ENCODE measurements at regions not wholly inside any gene's neighbourhood (a gene's known extent, or its start where the extent isn't known, plus 50 kb on each side); places are given as distances from the start of the nearest gene placed in this dataset.

- Mint-ChIP-seq H3K9me3 (peaks cover 2 to 7% of the 10 kb centered on the region in 2 donors), H3K4me1 (no peaks in the 10 kb centered on the region), H3K36me3 (no peaks in the 10 kb centered on the region), H3K27me3 (ENCODE audit: low read depth in 2 of 2) (no peaks in the 10 kb centered on the region), H3K27ac (no peak overlapping the region), H3K4me3 (no peak overlapping the region)
- H3K27ac ChIP-seq (ENCODE audit: low read length): no peak overlapping the region
- ATAC-seq (no peak), DNase-seq (no peak)
- intact Hi-C loops (cut with micrococcal nuclease): no loop called here
- no peaks in the 10 kb centered on the region for H3K4me1 ChIP-seq (ENCODE audit: control insufficient read depth, insufficient read depth, low read length)
- WGBS (ENCODE audit: insufficient coverage): 77% methylated on average over 2 of the region's 2 CpGs
- H3K36me3 ChIP-seq (ENCODE audit: control insufficient read depth, insufficient read depth, low read length): no peaks in the 10 kb centered on the region
- H3K4me3 ChIP-seq (ENCODE audit: low read length): no peak overlapping the region
- no peaks in the 10 kb centered on the region for H3K27me3 ChIP-seq (ENCODE audit: control insufficient read depth, insufficient read depth, low read length)
- H3K9me3 ChIP-seq (ENCODE audit: control insufficient read depth, insufficient read depth, low read length): no peaks in the 10 kb centered on the region
- no peak for TF ChIP-seq CTCF (IDR thresholded peaks at IDR 0.05)
Measured at GRCh38 chr18:65568866-65569265, 181.9 kb upstream of the CDH7 start.

- H3K36me3 Mint-ChIP-seq: no peaks in the 10 kb centered on the region
- ATAC-seq: no peak
- no peak for TF ChIP-seq CTCF (IDR thresholded peaks at IDR 0.05)
- intact Hi-C loops (cut with micrococcal nuclease): no loop called here
- H3K9me3 Mint-ChIP-seq: peaks cover 2 to 10% of the 10 kb centered on the region in 2 donors
- 28% methylated on average over 3 of the region's 3 CpGs for WGBS (ENCODE audit: insufficient coverage)
- H3K4me3 ChIP-seq (ENCODE audit: low read length): no peak overlapping the region
- no peaks in the 10 kb centered on the region for H3K27me3 ChIP-seq (ENCODE audit: control insufficient read depth, insufficient read depth, low read length)
- no peaks in the 10 kb centered on the region for H3K4me1 Mint-ChIP-seq
- H3K27ac Mint-ChIP-seq: no peak overlapping the region
- DNase-seq: no peak
- H3K36me3 ChIP-seq (ENCODE audit: control insufficient read depth, insufficient read depth, low read length): no peaks in the 10 kb centered on the region
- no peaks in the 10 kb centered on the region for H3K4me1 ChIP-seq (ENCODE audit: control insufficient read depth, insufficient read depth, low read length)
- no peaks in the 10 kb centered on the region for H3K27me3 Mint-ChIP-seq (ENCODE audit: low read depth in 2 of 2)
- H3K9me3 ChIP-seq (ENCODE audit: control insufficient read depth, insufficient read depth, low read length): no peaks in the 10 kb centered on the region
- H3K27ac ChIP-seq (ENCODE audit: low read length): no peak overlapping the region
- no peak overlapping the region for H3K4me3 Mint-ChIP-seq
Measured at GRCh38 chr18:65567372-65567771, 183.4 kb upstream of the CDH7 start.

GRCh38 chr18:65548316-65548715 is 202.5 kb upstream of the CDH7 start:
- no peak for ATAC-seq
- Histone ChIP-seq H3K4me3 (ENCODE audit: low read length) (no peak overlapping the region), H3K4me1 (ENCODE audit: control insufficient read depth, insufficient read depth, low read length) (no peaks in the 10 kb centered on the region), H3K36me3 (ENCODE audit: control insufficient read depth, insufficient read depth, low read length) (no peaks in the 10 kb centered on the region), H3K27ac (ENCODE audit: low read length) (no peak overlapping the region), H3K9me3 (ENCODE audit: control insufficient read depth, insufficient read depth, low read length) (peaks cover 2% of the 10 kb centered on the region), H3K27me3 (ENCODE audit: control insufficient read depth, insufficient read depth, low read length) (no peaks in the 10 kb centered on the region)
- intact Hi-C loops (cut with micrococcal nuclease): no loop called here
- H3K4me3 Mint-ChIP-seq: no peak overlapping the region
- H3K27me3 Mint-ChIP-seq (ENCODE audit: low read depth in 2 of 2): no peaks in the 10 kb centered on the region
- TF ChIP-seq CTCF (IDR thresholded peaks at IDR 0.05): no peak
- 75% methylated on average over 2 of the region's 3 CpGs for WGBS (ENCODE audit: insufficient coverage)
- no peaks in the 10 kb centered on the region for H3K36me3 Mint-ChIP-seq
- no peak for DNase-seq
- H3K9me3 Mint-ChIP-seq: peaks cover 9 to 13% of the 10 kb centered on the region in 2 donors
- H3K27ac Mint-ChIP-seq: no peak overlapping the region
- H3K4me1 Mint-ChIP-seq: no peaks in the 10 kb centered on the region

DNA sequence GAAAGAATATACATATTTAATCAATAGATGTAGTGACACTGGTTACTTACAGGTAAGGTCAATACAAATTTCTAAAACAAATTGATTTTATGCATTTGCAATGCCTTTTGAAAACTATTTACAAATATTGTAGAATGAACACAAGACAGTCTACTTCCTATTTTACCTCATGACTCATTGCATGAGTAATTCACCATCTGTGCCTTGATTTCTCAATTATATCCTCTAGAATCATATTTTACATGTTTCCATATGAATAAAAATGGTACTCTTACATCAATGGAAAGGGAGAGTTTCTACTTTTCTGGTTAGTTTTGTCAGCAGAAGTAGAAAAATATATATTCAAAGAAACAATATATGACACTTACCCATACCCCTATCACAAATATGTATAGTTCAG is 203.8 kb upstream of the CDH7 start:
- Histone ChIP-seq H3K4me3 (ENCODE audit: low read length) (no peak overlapping the region), H3K36me3 (ENCODE audit: control insufficient read depth, insufficient read depth, low read length) (no peaks in the 10 kb centered on the region), H3K27me3 (ENCODE audit: control insufficient read depth, insufficient read depth, low read length) (no peaks in the 10 kb centered on the region), H3K9me3 (ENCODE audit: control insufficient read depth, insufficient read depth, low read length) (peaks cover 2% of the 10 kb centered on the region), H3K27ac (ENCODE audit: low read length) (no peak overlapping the region), H3K4me1 (ENCODE audit: control insufficient read depth, insufficient read depth, low read length) (no peaks in the 10 kb centered on the region)
- H3K27ac Mint-ChIP-seq: no peak overlapping the region
- no peak overlapping the region for H3K4me3 Mint-ChIP-seq
- H3K36me3 Mint-ChIP-seq: peaks cover 8% of the 10 kb centered on the region
- TF ChIP-seq CTCF (IDR thresholded peaks at IDR 0.05): no peak
- H3K4me1 Mint-ChIP-seq: no peaks in the 10 kb centered on the region
- no peak for DNase-seq
- peaks cover 8 to 15% of the 10 kb centered on the region in 2 donors for H3K9me3 Mint-ChIP-seq
- ATAC-seq: no peak
- intact Hi-C loops (cut with micrococcal nuclease): no loop called here
- H3K27me3 Mint-ChIP-seq (ENCODE audit: low read depth in 2 of 2): no peaks in the 10 kb centered on the region

All from natural killer cell (primary cell).